A673 (cell line): ENCODE measurements at regions not wholly inside any gene's neighbourhood (a gene's known extent, or its start where the extent isn't known, plus 50 kb on each side); places are given as distances from the start of the nearest gene placed in this dataset.

Source experiments
- BruUV-seq: library from RNA; stranded (reverse); fragments of 400-500 nt; replicated peaks from 2 replicates; lab custom pipeline; 2021; lab: Mats Ljungman, UMichigan
- CTCF ChIA-PET: fragments of 300-600 bp; sonication (Branson Sonifier 250); formaldehyde crosslinking; loops from one replicate; lab custom pipeline; 2022; ENCODE audit warnings: antibody characterized with exemption; lab: Charles Lee
- POLR2A ChIA-PET: fragments of 300-600 bp; sonication (Branson Sonifier 250); formaldehyde crosslinking; loops from one replicate; lab custom pipeline; 2022; ENCODE audit warnings: antibody characterized with exemption; ENCODE audit not compliant: low non-redundant PET; lab: Charles Lee
- DNase-seq: peaks from one replicate; pipeline ENCODE4 v3.0.0-alpha.2; 2015; ENCODE audit warnings: low spot score
- H3K27ac ChIP-seq: fragments of 200-600 bp; sonication (generic); 2 replicates; pipeline ENCODE4 v1.5.1; 2016; ENCODE audit warnings: mixed run types, low read depth, mild to moderate bottlenecking, mixed read lengths, antibody characterized with exemption, low read length; ENCODE audit not compliant: poor library complexity, severe bottlenecking
- H3K27me3 ChIP-seq: fragments of 200-600 bp; sonication (generic); replicated peaks from 2 replicates; pipeline ENCODE4 v1.6.1; 2017; ENCODE audit warnings: mixed run types, low read depth, mild to moderate bottlenecking, mixed read lengths, antibody characterized with exemption, low read length; ENCODE audit not compliant: insufficient read depth, poor library complexity
- H3K36me3 ChIP-seq: fragments of 200-600 bp; sonication (generic); 2 replicates; pipeline ENCODE4 v1.6.1; 2016; ENCODE audit warnings: mixed run types, mild to moderate bottlenecking, mixed read lengths, antibody characterized with exemption, low read length; ENCODE audit not compliant: insufficient read depth, poor library complexity, severe bottlenecking
- H3K4me1 ChIP-seq: fragments of 200-600 bp; sonication (generic); 2 replicates; pipeline ENCODE4 v1.6.1; 2017; ENCODE audit warnings: mixed run types, mild to moderate bottlenecking, mixed read lengths, antibody characterized with exemption, low read length; ENCODE audit not compliant: insufficient read depth, poor library complexity, severe bottlenecking
- H3K4me3 ChIP-seq: fragments of 200-600 bp; sonication (generic); 2 replicates; pipeline ENCODE4 v1.5.1; 2016; ENCODE audit warnings: low read depth, mixed run types, mild to moderate bottlenecking, mixed read lengths, low read length; ENCODE audit not compliant: poor library complexity, severe bottlenecking
- H3K9me3 ChIP-seq: fragments of 200-600 bp; sonication (generic); 2 replicates; pipeline ENCODE4 v1.6.1; 2016; ENCODE audit warnings: mixed run types, low read depth, mild to moderate bottlenecking, mixed read lengths, antibody characterized with exemption, low read length; ENCODE audit not compliant: poor library complexity, severe bottlenecking
- CTCF ChIP-seq: fragments of 300-800, 200-600 bp; sonication (generic); conservative IDR thresholded peaks from 2 replicates; pipeline ENCODE4 v1.5.1; 2017; ENCODE audit warnings: low read depth, mild to moderate bottlenecking, antibody characterized with exemption, low read length, moderate library complexity, mixed read lengths
- EZH2 ChIP-seq: fragments of 200-600 bp; sonication (generic); IDR thresholded peaks from 2 replicates; pipeline ENCODE4 v1.6.1; 2017; ENCODE audit warnings: borderline replicate concordance, low read depth, mild to moderate bottlenecking, mixed read lengths, antibody characterized with exemption, low read length; ENCODE audit not compliant: poor library complexity, severe bottlenecking
- intact Hi-C: fragments of 100-400 bp; cut with micrococcal nuclease; formaldehyde crosslinking; loops from one replicate; pipeline ENCODE4 v1.10.0; 2022; ENCODE audit not compliant: unreplicated experiment

GRCh38 chr10:108696792-108697477, 1226.4 kb downstream of the XPNPEP1 start:
- ChIA-PET CTCF (no interaction called here), POLR2A (no interaction called here)
- Histone ChIP-seq H3K9me3 (no peaks in the 10 kb centered on the region), H3K4me3 (no peak overlapping the region), H3K36me3 (no peaks in the 10 kb centered on the region), H3K27ac (no peak overlapping the region), H3K27me3 (no peaks in the 10 kb centered on the region), H3K4me1 (peaks cover 11% of the 10 kb centered on the region)
- intact Hi-C loops, result no loop called here
- peak; percentile 21 for DNase-seq
- no peak for TF ChIP-seq CTCF
- TF ChIP-seq EZH2, result no peak
- BruUV-seq, result no TSS peak

GRCh38 chr10:108691126-108691525, 1232.2 kb downstream of the XPNPEP1 start:
- H3K27me3 ChIP-seq, result no peaks in the 10 kb centered on the region
- POLR2A ChIA-PET, result no interaction called here
- no TSS peak for BruUV-seq
- H3K27ac ChIP-seq, result no peak overlapping the region
- H3K4me1 ChIP-seq, result no peaks in the 10 kb centered on the region
- TF ChIP-seq EZH2, result no peak
- 0 out of 2 replicates have a peak, but pooled peaks have one; percentile 33 for TF ChIP-seq CTCF
- intact Hi-C loops, result no loop called here
- H3K4me3 ChIP-seq, result no peak overlapping the region
- H3K9me3 ChIP-seq, result no peaks in the 10 kb centered on the region
- CTCF ChIA-PET, result no interaction called here
- no peaks in the 10 kb centered on the region for H3K36me3 ChIP-seq
- no peak for DNase-seq

- no peaks in the 10 kb centered on the region for H3K4me1 ChIP-seq
- no peaks in the 10 kb centered on the region for H3K36me3 ChIP-seq
- H3K4me3 ChIP-seq, result no peak overlapping the region
- POLR2A ChIA-PET, result no interaction called here
- no peak for TF ChIP-seq CTCF
- no peak for TF ChIP-seq EZH2
- intact Hi-C loops, result no loop called here
- no peaks in the 10 kb centered on the region for H3K27me3 ChIP-seq
- DNase-seq, result no peak
- CTCF ChIA-PET, result no interaction called here
- no peak overlapping the region for H3K27ac ChIP-seq
- no peaks in the 10 kb centered on the region for H3K9me3 ChIP-seq
- BruUV-seq, result no TSS peak
Measured at GRCh38 chr10:108690530-108690929, 1232.8 kb downstream of the XPNPEP1 start.
